Choroid plexus epithelial cell (primary cell): ENCODE measurements at regions not wholly inside any gene's neighbourhood (a gene's known extent, or its start where the extent isn't known, plus 50 kb on each side); places are given as distances from the start of the nearest gene placed in this dataset.

ENCODE experiments used
- DNase-seq: peaks from one replicate; pipeline ENCODE4 v3.0.0-alpha.2; 2010; ENCODE audit warnings: low read depth
- H3K4me3 ChIP-seq: 2 replicates; pipeline ENCODE4 v1.5.1; 2011; ENCODE audit warnings: low read depth, mild to moderate bottlenecking, control low read depth, low read length, moderate library complexity
- CTCF ChIP-seq: conservative IDR thresholded peaks from 2 replicates; pipeline ENCODE4 v1.5.1; 2011; ENCODE audit warnings: low read depth, mild to moderate bottlenecking, control low read depth, inconsistent platforms, low read length, moderate library complexity

- peak; percentile 98 for TF ChIP-seq CTCF
- no peak overlapping the region for H3K4me3 ChIP-seq
- peak; percentile 89 for DNase-seq
Measured at GRCh38 chr1:98051065-98051675, 130.3 kb upstream of the DPYD start.

GRCh38 chr1:98049370-98050135 is 128.7 kb upstream of the DPYD start:
- peak; percentile 42 for DNase-seq
- H3K4me3 ChIP-seq: peak overlapping the region; percentile 55
- TF ChIP-seq CTCF: no peak

GRCh38 chr1:98048751-98049325 is 128.0 kb upstream of the DPYD start:
- no peak for TF ChIP-seq CTCF
- no peak for DNase-seq
- H3K4me3 ChIP-seq: peak overlapping the region; percentile 55

- peak; percentile 94 for DNase-seq
- TF ChIP-seq CTCF: peak; percentile 37
- peak overlapping the region; percentile 55 for H3K4me3 ChIP-seq
Measured at GRCh38 chr1:98048244-98048643, 127.4 kb upstream of the DPYD start.

GRCh38 chr1:98047171-98047570 is 126.3 kb upstream of the DPYD start:
- H3K4me3 ChIP-seq: no peak overlapping the region
- TF ChIP-seq CTCF: no peak
- no peak for DNase-seq

- H3K4me3 ChIP-seq: peak overlapping the region; percentile 83
- peak; percentile 1 for TF ChIP-seq CTCF
- peak; percentile 51 for DNase-seq
Measured at GRCh38 chr1:98045767-98046641, 125.2 kb upstream of the DPYD start.
